Endodermal cell (in vitro differentiated cells): ENCODE measurements at regions not wholly inside any gene's neighbourhood (a gene's known extent, or its start where the extent isn't known, plus 50 kb on each side); places are given as distances from the start of the nearest gene placed in this dataset.

Source experiments
- DNase-seq: peaks from one replicate; pipeline ENCODE4 v3.0.0-alpha.2; 2017
- H3K27ac ChIP-seq: 2 replicates; pipeline ENCODE4 v1.5.1; 2013; ENCODE audit warnings: mild to moderate bottlenecking, low read depth, low read length, moderate library complexity
- H3K27me3 ChIP-seq: 2 replicates; pipeline ENCODE4 v1.6.1; 2013; ENCODE audit warnings: mild to moderate bottlenecking, low read length, moderate library complexity; ENCODE audit not compliant: insufficient read depth, control insufficient read depth, poor library complexity, severe bottlenecking
- H3K36me3 ChIP-seq: 2 replicates; pipeline ENCODE4 v1.7.0; 2013; ENCODE audit warnings: mild to moderate bottlenecking, low read length, moderate library complexity; ENCODE audit not compliant: control insufficient read depth, insufficient read depth
- H3K4me1 ChIP-seq: one replicate; pipeline ENCODE4 v1.7.0; 2013; ENCODE audit warnings: low read length; ENCODE audit not compliant: control insufficient read depth, insufficient read depth
- H3K4me3 ChIP-seq: 2 replicates; pipeline ENCODE4 v1.5.1; 2013; ENCODE audit warnings: mild to moderate bottlenecking, low read length, moderate library complexity
- H3K9ac ChIP-seq: 2 replicates; pipeline ENCODE4 v1.6.1; 2013; ENCODE audit warnings: mild to moderate bottlenecking, low read length, moderate library complexity; ENCODE audit not compliant: poor library complexity, severe bottlenecking; ENCODE audit errors: extremely low read depth
- H3K9me3 ChIP-seq: 2 replicates; pipeline ENCODE4 v1.6.1; 2013; ENCODE audit warnings: mild to moderate bottlenecking, low read length, moderate library complexity; ENCODE audit not compliant: control insufficient read depth
- H3K27ac Mint-ChIP-seq: 2 replicates; pipeline ENCODE4 v1.8.0; 2020; ENCODE audit warnings: mixed read lengths
- H3K27me3 Mint-ChIP-seq: 2 replicates; pipeline ENCODE4 v1.8.0; 2021; ENCODE audit warnings: mild to moderate bottlenecking, mixed read lengths; ENCODE audit not compliant: insufficient read depth
- H3K36me3 Mint-ChIP-seq: 2 replicates; pipeline ENCODE4 v1.8.0; 2020; ENCODE audit warnings: low read depth, mixed read lengths
- H3K4me1 Mint-ChIP-seq: 2 replicates; pipeline ENCODE4 v1.8.0; 2020; ENCODE audit warnings: mixed read lengths
- H3K4me3 Mint-ChIP-seq: 2 replicates; pipeline ENCODE4 v1.8.0; 2020; ENCODE audit warnings: mild to moderate bottlenecking, moderate library complexity, mixed read lengths
- H3K9me3 Mint-ChIP-seq: 2 replicates; pipeline ENCODE4 v1.8.0; 2020; ENCODE audit warnings: mild to moderate bottlenecking, mixed read lengths
- WGBS, 2 experiments: methylation state at CpG; one replicate each; pipeline versions ENCODE4 v1.1.5 to v1.1.7; 2013; ENCODE audit warnings: missing lambda C conversion rate in 2 of 2, mixed read lengths in 1 of 2; ENCODE audit not compliant: insufficient coverage in 1 of 2, insufficient read length in 1 of 2; 5-methylcytosine and 5-hydroxymethylcytosine counted together
- TF ChIP-seq, protein P1 (sequence below): fragments of 200-600 bp; sonication (generic); conservative IDR thresholded peaks from 2 replicates; pipeline ENCODE4 v1.5.0; 2021; ENCODE audit warnings: antibody characterized with exemption, mild to moderate bottlenecking

DNA sequence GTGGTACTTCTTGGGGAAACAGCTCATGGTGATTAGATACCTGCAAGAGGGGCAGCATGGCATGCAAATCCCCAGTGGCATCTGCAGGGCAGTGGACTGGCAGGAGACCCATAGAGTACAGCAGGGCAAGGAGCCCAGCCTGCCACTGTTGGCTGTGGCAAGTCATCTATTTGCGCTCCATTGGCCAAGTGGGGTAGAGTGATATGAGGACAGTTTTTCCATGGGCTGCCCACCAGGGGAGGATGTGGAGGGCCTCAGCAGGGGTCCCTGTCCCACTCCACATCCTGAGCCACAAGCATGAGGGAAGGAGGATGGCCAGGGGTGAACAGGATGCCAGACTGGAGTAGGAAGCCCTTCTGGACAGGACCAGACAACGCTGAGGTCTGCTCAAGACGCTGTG is 50.9 kb upstream of the OTOF start:
- Histone ChIP-seq H3K9me3 (no peaks in the 10 kb centered on the region), H3K4me1 (no peaks in the 10 kb centered on the region), H3K27ac (no peak overlapping the region), H3K27me3 (no peaks in the 10 kb centered on the region), H3K36me3 (no peaks in the 10 kb centered on the region), H3K9ac (no peak overlapping the region), H3K4me3 (no peak overlapping the region)
- WGBS, 2 experiments = 98 to 100% methylated on average over 2 to 3 of the region's 3 CpGs
- Mint-ChIP-seq H3K27ac (no peak overlapping the region), H3K9me3 (no peaks in the 10 kb centered on the region), H3K36me3 (no peaks in the 10 kb centered on the region), H3K4me3 (no peak overlapping the region), H3K27me3 (no peaks in the 10 kb centered on the region), H3K4me1 (peaks cover under 1% of the 10 kb centered on the region)
- DNase-seq = peak; percentile 24
- TF ChIP-seq, protein P1, sequence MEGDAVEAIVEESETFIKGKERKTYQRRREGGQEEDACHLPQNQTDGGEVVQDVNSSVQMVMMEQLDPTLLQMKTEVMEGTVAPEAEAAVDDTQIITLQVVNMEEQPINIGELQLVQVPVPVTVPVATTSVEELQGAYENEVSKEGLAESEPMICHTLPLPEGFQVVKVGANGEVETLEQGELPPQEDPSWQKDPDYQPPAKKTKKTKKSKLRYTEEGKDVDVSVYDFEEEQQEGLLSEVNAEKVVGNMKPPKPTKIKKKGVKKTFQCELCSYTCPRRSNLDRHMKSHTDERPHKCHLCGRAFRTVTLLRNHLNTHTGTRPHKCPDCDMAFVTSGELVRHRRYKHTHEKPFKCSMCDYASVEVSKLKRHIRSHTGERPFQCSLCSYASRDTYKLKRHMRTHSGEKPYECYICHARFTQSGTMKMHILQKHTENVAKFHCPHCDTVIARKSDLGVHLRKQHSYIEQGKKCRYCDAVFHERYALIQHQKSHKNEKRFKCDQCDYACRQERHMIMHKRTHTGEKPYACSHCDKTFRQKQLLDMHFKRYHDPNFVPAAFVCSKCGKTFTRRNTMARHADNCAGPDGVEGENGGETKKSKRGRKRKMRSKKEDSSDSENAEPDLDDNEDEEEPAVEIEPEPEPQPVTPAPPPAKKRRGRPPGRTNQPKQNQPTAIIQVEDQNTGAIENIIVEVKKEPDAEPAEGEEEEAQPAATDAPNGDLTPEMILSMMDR = no peak

DNA sequence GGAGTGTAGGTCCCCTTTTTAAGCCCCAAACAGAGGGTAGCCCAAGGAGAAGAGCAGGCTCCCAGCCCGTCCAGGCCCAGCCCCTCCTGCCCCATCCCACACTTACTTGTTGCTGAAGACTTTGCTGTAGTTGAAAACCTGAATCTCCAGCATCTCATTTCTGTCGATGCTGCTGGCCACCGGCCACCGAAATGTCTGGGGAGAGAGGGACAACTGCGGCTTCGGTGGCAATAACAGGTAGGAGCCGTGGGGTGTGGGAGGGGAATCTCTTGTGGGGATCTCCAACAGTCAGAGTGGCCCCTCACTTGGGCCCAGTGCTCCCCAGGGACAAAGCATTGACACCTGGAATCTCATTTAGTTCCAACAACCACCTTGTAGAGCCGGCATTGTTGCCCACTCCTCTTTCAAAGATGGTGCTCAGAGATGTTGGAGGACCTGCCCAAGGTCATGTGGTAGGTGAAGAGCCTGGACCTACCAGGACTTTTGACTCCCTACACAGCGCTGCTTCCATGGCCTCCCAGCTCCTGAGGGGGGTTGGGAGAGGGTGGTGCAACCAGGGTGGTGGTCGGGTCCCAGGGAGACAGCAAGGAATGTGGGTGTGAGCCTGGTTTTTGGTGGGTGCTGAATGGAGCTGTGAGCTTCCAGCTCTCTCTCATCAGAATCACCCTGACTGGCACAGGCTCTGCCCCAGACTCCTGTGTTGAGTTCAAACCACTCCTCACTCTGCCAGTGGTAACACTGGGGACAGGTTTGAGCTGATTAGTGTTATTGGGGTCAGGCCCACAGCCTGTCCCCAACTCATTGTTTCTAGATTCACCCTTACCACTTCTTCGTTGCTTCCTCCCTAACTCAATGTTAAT is 50.0 kb upstream of the OTOF start:
- H3K4me3 ChIP-seq = no peak overlapping the region
- no peaks in the 10 kb centered on the region for H3K27me3 Mint-ChIP-seq

More for the DNA sequence above, 50.0 kb upstream of the OTOF start:
- no peaks in the 10 kb centered on the region for H3K36me3 ChIP-seq
- WGBS, 2 experiments = 91 to 96% methylated on average over 7 to 10 of the region's 11 CpGs
- no peak overlapping the region for H3K9ac ChIP-seq
- H3K4me1 ChIP-seq = no peaks in the 10 kb centered on the region
- no peaks in the 10 kb centered on the region for H3K9me3 ChIP-seq
- no peaks in the 10 kb centered on the region for H3K27me3 ChIP-seq
- Mint-ChIP-seq H3K36me3 (no peaks in the 10 kb centered on the region), H3K27ac (no peak overlapping the region), H3K9me3 (no peaks in the 10 kb centered on the region), H3K4me3 (no peak overlapping the region), H3K4me1 (no peaks in the 10 kb centered on the region)
- DNase-seq = peak; percentile 30
- H3K27ac ChIP-seq = no peak overlapping the region
- TF ChIP-seq, protein P1 = no peak
